Neural progenitor cell (in vitro differentiated cells): ENCODE measurements at regions not wholly inside any gene's neighbourhood (a gene's known extent, or its start where the extent isn't known, plus 50 kb on each side); places are given as distances from the start of the nearest gene placed in this dataset.

Experiments used
- CTCF ChIP-seq: fragments of 200-600 bp; sonication (generic); IDR thresholded peaks from 2 replicates; pipeline ENCODE4 v1.5.1; 2017; ENCODE audit warnings: antibody characterized with exemption, mild to moderate bottlenecking
- EZH2phosphoT487 ChIP-seq: fragments of 200-600 bp; sonication (generic); IDR thresholded peaks from 2 replicates; pipeline ENCODE4 v1.6.1; 2017; ENCODE audit warnings: antibody characterized with exemption

- no peak for TF ChIP-seq CTCF
- TF ChIP-seq EZH2phosphoT487: no peak
Measured at GRCh38 chr7:159218607-159219006, 73.9 kb upstream of the VIPR2 start.
